ENCODE measurements at regions not wholly inside any gene's neighbourhood (a gene's known extent, or its start where the extent isn't known, plus 50 kb on each side); places are given as distances from the start of the nearest gene placed in this dataset.

DNA sequence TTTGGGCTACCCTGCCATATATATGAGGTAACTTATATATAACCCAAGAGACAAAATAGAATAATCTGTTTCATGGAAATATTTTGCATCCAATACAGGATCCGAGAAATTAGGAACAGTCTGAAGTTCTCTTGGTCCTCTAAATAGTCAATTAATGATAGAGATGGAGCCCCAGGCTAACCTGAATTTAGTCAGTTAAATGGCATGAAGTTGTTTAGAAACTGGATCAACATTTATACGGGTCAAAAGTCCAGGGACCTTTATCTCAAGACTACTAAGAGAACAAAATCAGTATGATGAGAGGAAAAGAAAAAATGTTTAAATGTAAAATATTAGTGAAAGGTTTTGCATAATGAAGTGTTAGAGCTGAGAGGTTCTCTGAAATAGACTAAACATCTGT lies 303.3 kb upstream of the ACTBL2 start:
- WGBS, 2 donors: 91 to 92% methylated on average over 2 of the region's 2 CpGs

GRCh38 chr5:57784121-57784520 lies 301.5 kb upstream of the ACTBL2 start:
- H3K4me3 ChIP-seq (ENCODE audit: low read length in 2 of 2): peak overlapping the region in 1 of 2 donors; percentile 59
- H3K4me1 ChIP-seq (ENCODE audit: control insufficient read depth in 1 of 2, insufficient read depth in 2 of 2, low read length in 2 of 2): peaks cover 2 to 7% of the 10 kb centered on the region in 2 donors
- ATAC-seq (ENCODE audit: low FRiP score) (no peak), DNase-seq (no peak)
- no peaks in the 10 kb centered on the region for H3K36me3 ChIP-seq (ENCODE audit: control insufficient read depth in 1 of 2, insufficient read depth in 2 of 2, low read length in 1 of 2)
- WGBS, 2 donors: 56% methylated on average over 3 of the region's 3 CpGs
- no peaks in the 10 kb centered on the region for H3K27me3 ChIP-seq (ENCODE audit: control insufficient read depth in 1 of 2, insufficient read depth in 2 of 2, low read length in 1 of 2)
- H3K9me3 ChIP-seq (ENCODE audit: control insufficient read depth, low read length): no peaks in the 10 kb centered on the region
- no peak overlapping the region for H3K27ac ChIP-seq (ENCODE audit: low read depth in 1 of 2, low read length in 2 of 2)
- intact Hi-C loops (cut with DNase I): loop anchor here (5.0 to 10.0 kb wide), 2 partner anchors 101 to 103 kb away; no protein-coding TSS in a partner anchor

More for the DNA sequence above, 303.3 kb upstream of the ACTBL2 start:
- Histone ChIP-seq H3K36me3 (ENCODE audit: control insufficient read depth in 1 of 2, insufficient read depth in 2 of 2, low read length in 1 of 2) (no peaks in the 10 kb centered on the region), H3K9me3 (ENCODE audit: control insufficient read depth, low read length) (no peaks in the 10 kb centered on the region), H3K4me3 (ENCODE audit: low read length in 2 of 2) (no peak overlapping the region), H3K27ac (ENCODE audit: low read depth in 1 of 2, low read length in 2 of 2) (no peak overlapping the region), H3K27me3 (ENCODE audit: control insufficient read depth in 1 of 2, insufficient read depth in 2 of 2, low read length in 1 of 2) (no peaks in the 10 kb centered on the region), H3K4me1 (ENCODE audit: control insufficient read depth in 1 of 2, insufficient read depth in 2 of 2, low read length in 2 of 2) (peaks cover 0 to 7% of the 10 kb centered on the region in 2 donors)
- intact Hi-C loops (cut with DNase I): loop anchor here in 1 of 2 donors (10.0 kb wide), 1 partner anchor 99 kb away; no protein-coding TSS in a partner anchor
- DNase-seq: no peak
- no peak for ATAC-seq (ENCODE audit: low FRiP score)

DNA sequence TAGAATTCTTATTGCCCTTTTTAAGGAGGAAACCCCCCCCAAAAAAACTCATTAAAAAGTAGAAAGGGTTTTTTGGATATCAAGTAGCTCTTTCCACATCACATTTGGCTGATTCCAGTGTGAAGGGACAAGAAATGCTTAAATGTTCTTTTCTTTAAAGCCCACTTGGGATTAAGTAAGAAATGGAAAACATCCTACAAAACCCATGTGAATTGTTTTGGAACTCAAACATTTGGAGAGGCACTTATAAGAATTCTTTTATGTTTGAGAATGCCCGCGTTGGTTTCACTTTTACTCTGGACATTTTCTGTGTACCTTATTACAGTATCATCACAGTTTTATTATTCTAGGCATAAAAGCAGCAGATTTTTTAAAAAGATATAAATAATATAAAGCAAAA lies 301.1 kb upstream of the ACTBL2 start:
- no peaks in the 10 kb centered on the region for H3K27me3 ChIP-seq (ENCODE audit: control insufficient read depth in 1 of 2, insufficient read depth in 2 of 2, low read length in 1 of 2)
- WGBS, 2 donors: 3 to 4% methylated on average over 2 of the region's 2 CpGs
- no peak overlapping the region for H3K27ac ChIP-seq (ENCODE audit: low read depth in 1 of 2, low read length in 2 of 2)
- H3K4me1 ChIP-seq (ENCODE audit: control insufficient read depth in 1 of 2, insufficient read depth in 2 of 2, low read length in 2 of 2): peaks cover 2 to 7% of the 10 kb centered on the region in 2 donors
- no peaks in the 10 kb centered on the region for H3K36me3 ChIP-seq (ENCODE audit: control insufficient read depth in 1 of 2, insufficient read depth in 2 of 2, low read length in 1 of 2)
- H3K9me3 ChIP-seq (ENCODE audit: control insufficient read depth, low read length): no peaks in the 10 kb centered on the region
- ATAC-seq (ENCODE audit: low FRiP score) (no peak), DNase-seq (no peak)
- peak overlapping the region; percentile 59 to 67 for H3K4me3 ChIP-seq (ENCODE audit: low read length in 2 of 2)
- intact Hi-C loops (cut with DNase I): loop anchor here (5.0 to 10.0 kb wide), 2 partner anchors 101 to 104 kb away; no protein-coding TSS in a partner anchor

GRCh38 chr5:57780961-57781325 lies 298.3 kb upstream of the ACTBL2 start:
- intact Hi-C loops (cut with DNase I): loop anchor here (2.0 to 10.0 kb wide), 3 partner anchors 104 to 680 kb away; partner anchors contain the start of gene PLK2 (in 1 of the 2)
- 96 to 99% methylated on average over 5 of the region's 5 CpGs for WGBS, 2 donors

DNA sequence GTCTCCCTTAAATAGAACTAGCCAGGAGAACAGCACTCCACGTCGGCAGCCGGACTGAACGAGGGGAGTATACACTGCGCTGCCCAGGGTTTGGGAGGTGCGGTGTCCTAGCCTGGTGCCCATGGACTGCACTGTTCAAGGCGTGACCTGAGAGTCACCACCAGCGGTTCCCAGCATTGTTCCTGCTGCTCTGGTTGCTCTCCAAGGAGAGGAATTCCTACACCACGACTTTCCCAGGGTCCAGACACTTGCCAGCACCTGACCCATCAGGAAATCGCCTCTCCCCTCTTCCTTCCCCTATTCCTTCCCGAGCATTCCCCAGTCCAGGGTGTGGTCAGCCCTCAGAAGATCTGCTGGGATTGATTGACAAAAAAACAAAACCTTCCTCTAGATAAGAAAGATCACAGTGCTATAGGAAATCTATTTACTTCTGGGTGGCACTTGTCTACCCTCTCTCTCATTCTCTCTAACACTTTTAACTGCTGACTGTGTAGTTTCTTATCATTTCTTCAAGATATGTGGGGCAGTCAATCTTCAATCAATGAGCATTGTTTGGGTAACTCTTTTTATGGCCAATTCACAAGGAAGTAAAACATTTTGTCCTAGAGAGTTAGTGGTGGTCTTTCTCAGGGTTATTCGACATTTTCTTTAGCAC lies 297.8 kb upstream of the ACTBL2 start:
- intact Hi-C loops (cut with DNase I): loop anchor here (2.0 to 10.0 kb wide), 3 partner anchors 104 to 680 kb away; partner anchors contain the start of gene PLK2 (in 1 of the 2)
- Histone ChIP-seq H3K4me3 (ENCODE audit: low read length in 2 of 2) (no peak overlapping the region), H3K4me1 (ENCODE audit: control insufficient read depth in 1 of 2, insufficient read depth in 2 of 2, low read length in 2 of 2) (peaks cover 2 to 7% of the 10 kb centered on the region in 2 donors), H3K27ac (ENCODE audit: low read depth in 1 of 2, low read length in 2 of 2) (no peak overlapping the region), H3K27me3 (ENCODE audit: control insufficient read depth in 1 of 2, insufficient read depth in 2 of 2, low read length in 1 of 2) (no peaks in the 10 kb centered on the region), H3K36me3 (ENCODE audit: control insufficient read depth in 1 of 2, insufficient read depth in 2 of 2, low read length in 1 of 2) (no peaks in the 10 kb centered on the region), H3K9me3 (ENCODE audit: control insufficient read depth, low read length) (no peaks in the 10 kb centered on the region)
- 30 to 32% methylated on average over 12 of the region's 12 CpGs for WGBS, 2 donors
- DNase-seq (peak in 1 of 2 donors; percentile 61), ATAC-seq (ENCODE audit: low FRiP score) (peak; percentile 69)

More at GRCh38 chr5:57780961-57781325, 298.3 kb upstream of the ACTBL2 start:
- Histone ChIP-seq H3K4me1 (ENCODE audit: control insufficient read depth in 1 of 2, insufficient read depth in 2 of 2, low read length in 2 of 2) (peaks cover 2 to 7% of the 10 kb centered on the region in 2 donors), H3K27me3 (ENCODE audit: control insufficient read depth in 1 of 2, insufficient read depth in 2 of 2, low read length in 1 of 2) (no peaks in the 10 kb centered on the region), H3K4me3 (ENCODE audit: low read length in 2 of 2) (no peak overlapping the region), H3K9me3 (ENCODE audit: control insufficient read depth, low read length) (no peaks in the 10 kb centered on the region), H3K27ac (ENCODE audit: low read depth in 1 of 2, low read length in 2 of 2) (no peak overlapping the region), H3K36me3 (ENCODE audit: control insufficient read depth in 1 of 2, insufficient read depth in 2 of 2, low read length in 1 of 2) (no peaks in the 10 kb centered on the region)
- no peak for DNase-seq
- ATAC-seq (ENCODE audit: low FRiP score): no peak

DNA sequence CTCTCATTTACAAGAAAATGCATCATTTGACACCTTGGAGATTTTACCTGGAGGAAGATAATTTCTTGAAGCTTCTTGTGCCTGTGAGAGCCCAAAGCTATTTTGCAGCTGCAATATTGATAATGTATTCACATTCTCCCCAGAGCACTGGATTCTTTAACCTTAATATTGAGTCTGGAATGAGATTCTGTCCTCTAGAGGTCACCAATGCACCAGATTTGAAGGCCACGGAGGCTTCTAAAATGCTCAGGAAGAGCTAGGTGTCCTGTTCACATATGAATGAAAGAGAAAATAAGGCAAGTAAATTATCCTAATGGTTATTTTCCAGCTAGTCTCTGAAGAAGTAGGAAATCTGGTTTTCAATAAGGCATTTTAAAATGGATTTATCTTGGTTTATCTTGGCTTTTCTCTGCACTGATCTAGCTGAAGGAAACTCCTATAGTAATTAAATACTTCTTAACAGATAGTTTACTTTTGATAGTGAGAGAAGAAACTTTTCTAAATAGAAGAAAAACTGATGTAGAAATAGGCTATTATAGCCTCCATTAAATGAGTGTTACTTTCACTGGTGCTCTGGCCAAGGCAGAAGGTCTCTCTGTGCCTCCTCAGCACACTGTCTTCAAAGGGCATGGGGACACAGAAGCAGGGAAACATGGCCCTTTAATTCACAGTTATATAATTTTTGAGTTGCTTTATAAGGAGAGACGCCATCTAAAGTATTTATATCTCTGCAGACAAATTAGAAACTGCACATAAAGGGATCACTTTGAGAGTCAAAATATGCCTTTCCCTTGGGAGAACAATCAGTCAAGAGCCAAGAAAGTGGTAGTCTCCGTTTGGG lies 297.0 kb upstream of the ACTBL2 start:
- no peak overlapping the region for H3K27ac ChIP-seq (ENCODE audit: low read depth in 1 of 2, low read length in 2 of 2)
- no peaks in the 10 kb centered on the region for H3K36me3 ChIP-seq (ENCODE audit: control insufficient read depth in 1 of 2, insufficient read depth in 2 of 2, low read length in 1 of 2)
- H3K4me1 ChIP-seq (ENCODE audit: control insufficient read depth in 1 of 2, insufficient read depth in 2 of 2, low read length in 2 of 2): peaks cover 2 to 7% of the 10 kb centered on the region in 2 donors
- intact Hi-C loops (cut with DNase I): loop anchor here (1.0 to 10.0 kb wide), 6 partner anchors 105 to 681 kb away; partner anchors contain the start of gene PLK2 (in 2 of the 2)
- ATAC-seq (ENCODE audit: low FRiP score) (peak; percentile 81), DNase-seq (no peak)
- WGBS, 2 donors: 3 to 7% methylated on average over 3 of the region's 3 CpGs
- no peak overlapping the region for H3K4me3 ChIP-seq (ENCODE audit: low read length in 2 of 2)
- H3K27me3 ChIP-seq (ENCODE audit: control insufficient read depth in 1 of 2, insufficient read depth in 2 of 2, low read length in 1 of 2): no peaks in the 10 kb centered on the region
- H3K9me3 ChIP-seq (ENCODE audit: control insufficient read depth, low read length): no peaks in the 10 kb centered on the region

DNA sequence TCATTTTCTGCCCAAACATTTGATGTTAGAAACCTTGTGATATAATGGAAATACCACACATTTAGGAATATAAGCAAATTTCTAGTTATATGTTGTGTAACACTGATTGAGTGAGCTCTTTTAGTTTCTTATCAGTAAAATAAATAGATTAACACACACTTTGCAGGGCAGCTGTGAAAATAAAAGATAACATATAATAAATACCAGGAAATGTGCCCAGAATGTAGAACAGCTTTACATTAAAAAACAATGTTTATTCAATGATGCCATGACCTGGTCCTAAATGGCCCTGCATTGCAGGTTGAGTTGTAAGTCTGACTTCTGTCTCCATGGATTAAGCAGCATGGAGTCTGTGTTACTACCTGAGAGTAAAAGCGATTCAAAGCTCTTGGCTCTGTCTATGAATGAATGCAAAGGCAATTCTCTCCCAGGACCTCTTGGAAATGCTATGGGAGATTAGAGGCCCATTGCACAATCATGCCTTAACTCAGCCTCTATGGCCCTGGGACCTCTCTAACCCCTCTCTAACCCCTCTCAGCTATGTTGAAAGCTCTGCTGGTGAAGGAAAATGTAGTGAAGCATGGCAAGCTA lies 296.0 kb upstream of the ACTBL2 start:
- H3K27ac ChIP-seq (ENCODE audit: low read depth in 1 of 2, low read length in 2 of 2): no peak overlapping the region
- no peak overlapping the region for H3K4me3 ChIP-seq (ENCODE audit: low read length in 2 of 2)
- no peaks in the 10 kb centered on the region for H3K9me3 ChIP-seq (ENCODE audit: control insufficient read depth, low read length)
- no peak for ATAC-seq (ENCODE audit: low FRiP score)
- H3K36me3 ChIP-seq (ENCODE audit: control insufficient read depth in 1 of 2, insufficient read depth in 2 of 2, low read length in 1 of 2): no peaks in the 10 kb centered on the region
- 41 to 49% methylated on average over 1 of the region's 1 CpG for WGBS, 2 donors
- H3K4me1 ChIP-seq (ENCODE audit: control insufficient read depth in 1 of 2, insufficient read depth in 2 of 2, low read length in 2 of 2): peaks cover 2 to 7% of the 10 kb centered on the region in 2 donors
- H3K27me3 ChIP-seq (ENCODE audit: control insufficient read depth in 1 of 2, insufficient read depth in 2 of 2, low read length in 1 of 2): no peaks in the 10 kb centered on the region
- intact Hi-C loops (cut with DNase I): loop anchor here (1.0 to 5.0 kb wide), 3 partner anchors 276 to 682 kb away; partner anchors contain the start of gene PLK2 (in 1 of the 2)
- no peak for DNase-seq

DNA sequence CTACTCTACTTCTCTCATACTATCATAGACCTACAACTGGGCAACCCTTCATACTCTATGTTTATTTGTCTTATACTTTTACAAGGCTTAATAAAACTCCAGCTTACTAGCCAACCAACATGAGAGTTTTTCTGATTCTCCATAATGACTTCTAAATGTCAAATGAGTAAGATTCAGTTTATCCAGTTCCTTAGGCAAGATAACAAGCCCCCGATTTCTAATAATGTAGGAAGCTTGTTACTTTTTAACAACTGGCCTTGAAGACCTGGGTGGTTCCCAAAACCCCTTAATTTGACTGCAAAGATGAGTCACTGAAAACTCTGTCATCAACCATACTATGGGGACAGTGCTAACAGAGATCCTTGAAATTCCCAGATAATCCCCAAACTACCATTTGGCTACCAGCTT lies 294.6 kb upstream of the ACTBL2 start:
- no peak overlapping the region for H3K27ac ChIP-seq (ENCODE audit: low read depth in 1 of 2, low read length in 2 of 2)
- peaks cover 0 to 2% of the 10 kb centered on the region in 2 donors for H3K4me1 ChIP-seq (ENCODE audit: control insufficient read depth in 1 of 2, insufficient read depth in 2 of 2, low read length in 2 of 2)
- 69 to 72% methylated on average over 1 of the region's 1 CpG for WGBS, 2 donors
- intact Hi-C loops (cut with DNase I): loop anchor here (5.0 kb wide), 2 partner anchors 275 to 480 kb away; no protein-coding TSS in a partner anchor
- no peak for ATAC-seq (ENCODE audit: low FRiP score)
- H3K4me3 ChIP-seq (ENCODE audit: low read length in 2 of 2): no peak overlapping the region
- no peaks in the 10 kb centered on the region for H3K27me3 ChIP-seq (ENCODE audit: control insufficient read depth in 1 of 2, insufficient read depth in 2 of 2, low read length in 1 of 2)
- H3K9me3 ChIP-seq (ENCODE audit: control insufficient read depth, low read length): no peaks in the 10 kb centered on the region
- DNase-seq: no peak
- no peaks in the 10 kb centered on the region for H3K36me3 ChIP-seq (ENCODE audit: control insufficient read depth in 1 of 2, insufficient read depth in 2 of 2, low read length in 1 of 2)

Data from aorta (tissue), 5 donors.